ENCODE measurements at regions not wholly inside any gene's neighbourhood (a gene's known extent, or its start where the extent isn't known, plus 50 kb on each side); places are given as distances from the start of the nearest gene placed in this dataset.

DNA sequence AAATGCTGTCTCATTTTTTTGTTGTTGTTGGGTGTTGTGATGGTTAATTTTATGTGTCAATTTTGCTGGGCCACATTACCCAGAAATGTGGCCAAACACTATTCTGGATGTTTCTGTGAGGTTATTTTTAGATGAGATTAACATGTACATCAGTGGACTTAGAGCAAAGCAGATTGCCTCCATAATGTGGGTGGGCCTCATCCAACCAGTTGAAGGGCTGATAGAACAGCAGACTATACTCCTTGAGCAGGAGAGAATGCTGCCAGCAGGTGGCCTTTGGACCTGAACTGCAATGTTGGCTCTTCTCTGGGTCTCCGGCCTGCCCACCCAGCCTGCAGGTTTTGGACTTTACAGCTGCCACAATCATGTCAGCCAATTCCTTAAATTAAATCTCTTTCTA lies 169.0 kb downstream of the FTCDNL1 start:
- H3K23ac ChIP-seq (ENCODE audit: insufficient read length, low read depth, low read length) = no peak overlapping the region
- no peak overlapping the region for H2BK12ac ChIP-seq (ENCODE audit: insufficient read length, low read depth, low read length)
- no peaks in the 10 kb centered on the region for H3K79me1 ChIP-seq (ENCODE audit: insufficient read depth, low read depth, low read length, poor library complexity, severe bottlenecking)
- no peak overlapping the region for H3T11ph ChIP-seq (ENCODE audit: low read length)
- no peak overlapping the region for H2BK120ac ChIP-seq (ENCODE audit: low read depth, low read length, poor library complexity, severe bottlenecking)
- H2BK5ac ChIP-seq (ENCODE audit: insufficient read length, low read length) = no peak overlapping the region
- H3K4me2 ChIP-seq (ENCODE audit: insufficient read depth, insufficient read length, low read length) = no peak overlapping the region
- no peak overlapping the region for H2AK5ac ChIP-seq (ENCODE audit: insufficient read length, low read length)
- H3K56ac ChIP-seq (ENCODE audit: insufficient read length, low read depth, low read length) = no peak overlapping the region
- no peaks in the 10 kb centered on the region for H3K4me1 ChIP-seq (ENCODE audit: insufficient read depth, low read length)
- no peak overlapping the region for H2BK20ac ChIP-seq (ENCODE audit: low read depth, low read length, poor library complexity, severe bottlenecking)
- Mint-ChIP-seq H3K27me3 (ENCODE audit: low read depth) (no peaks in the 10 kb centered on the region), H3K4me3 (no peak overlapping the region), H3K27ac (no peak overlapping the region), H3K9me3 (no peaks in the 10 kb centered on the region), H3K36me3 (ENCODE audit: insufficient read depth in 1 of 3, low read depth in 3 of 3) (no peaks in the 10 kb centered on the region), H3K4me1 (peaks cover 5 to 10% of the 10 kb centered on the region in 2 experiments)
- no peak overlapping the region for H2BK15ac ChIP-seq (ENCODE audit: low read depth, low read length)
- no peak overlapping the region for H4K8ac ChIP-seq (replicated peaks; ENCODE audit: insufficient read length, low read depth, low read length)
- H3K4ac ChIP-seq (ENCODE audit: low read depth, low read length) = no peak overlapping the region
- no peak overlapping the region for H3K14ac ChIP-seq (ENCODE audit: insufficient read depth, low read length)
- H4K20me1 ChIP-seq (ENCODE audit: control insufficient read depth, insufficient read depth, insufficient read length) = no peaks in the 10 kb centered on the region
- no peak overlapping the region for H3K9ac ChIP-seq (ENCODE audit: extremely low read depth, insufficient read length, low read length)
- DNase-seq = no peak
- no peaks in the 10 kb centered on the region for H3K23me2 ChIP-seq (ENCODE audit: insufficient read length, low read depth, low read length, poor library complexity, severe bottlenecking)
- no peak overlapping the region for H3K18ac ChIP-seq (ENCODE audit: insufficient read length, low read depth, low read length)
- TF ChIP-seq, protein P1, sequence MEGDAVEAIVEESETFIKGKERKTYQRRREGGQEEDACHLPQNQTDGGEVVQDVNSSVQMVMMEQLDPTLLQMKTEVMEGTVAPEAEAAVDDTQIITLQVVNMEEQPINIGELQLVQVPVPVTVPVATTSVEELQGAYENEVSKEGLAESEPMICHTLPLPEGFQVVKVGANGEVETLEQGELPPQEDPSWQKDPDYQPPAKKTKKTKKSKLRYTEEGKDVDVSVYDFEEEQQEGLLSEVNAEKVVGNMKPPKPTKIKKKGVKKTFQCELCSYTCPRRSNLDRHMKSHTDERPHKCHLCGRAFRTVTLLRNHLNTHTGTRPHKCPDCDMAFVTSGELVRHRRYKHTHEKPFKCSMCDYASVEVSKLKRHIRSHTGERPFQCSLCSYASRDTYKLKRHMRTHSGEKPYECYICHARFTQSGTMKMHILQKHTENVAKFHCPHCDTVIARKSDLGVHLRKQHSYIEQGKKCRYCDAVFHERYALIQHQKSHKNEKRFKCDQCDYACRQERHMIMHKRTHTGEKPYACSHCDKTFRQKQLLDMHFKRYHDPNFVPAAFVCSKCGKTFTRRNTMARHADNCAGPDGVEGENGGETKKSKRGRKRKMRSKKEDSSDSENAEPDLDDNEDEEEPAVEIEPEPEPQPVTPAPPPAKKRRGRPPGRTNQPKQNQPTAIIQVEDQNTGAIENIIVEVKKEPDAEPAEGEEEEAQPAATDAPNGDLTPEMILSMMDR (conservative IDR thresholded peaks at IDR 0.05) = no peak
- H3K9me3 ChIP-seq (ENCODE audit: control insufficient read depth, low read depth, low read length) = no peaks in the 10 kb centered on the region
- H2AFZ ChIP-seq (ENCODE audit: low read length) = no peak overlapping the region
- no peaks in the 10 kb centered on the region for H3K79me2 ChIP-seq (ENCODE audit: insufficient read depth, low read length)
- no peak overlapping the region for H3K27ac ChIP-seq (ENCODE audit: insufficient read length, low read depth, low read length)
- H3K27me3 ChIP-seq (ENCODE audit: insufficient read depth, low read length) = no peaks in the 10 kb centered on the region
- H4K5ac ChIP-seq (ENCODE audit: insufficient read length, low read depth, low read length) = no peak overlapping the region
- no peak overlapping the region for H4K91ac ChIP-seq (ENCODE audit: insufficient read length, low read depth, low read length)
- no CpG with 5 or more reads among the region's 1 CpG for WGBS (ENCODE audit: extremely low coverage, insufficient read length, low lambda C conversion rate)

All from H9 (cell line).